ENCODE measurements at regions not wholly inside any gene's neighbourhood (a gene's known extent, or its start where the extent isn't known, plus 50 kb on each side); places are given as distances from the start of the nearest gene placed in this dataset.

DNA sequence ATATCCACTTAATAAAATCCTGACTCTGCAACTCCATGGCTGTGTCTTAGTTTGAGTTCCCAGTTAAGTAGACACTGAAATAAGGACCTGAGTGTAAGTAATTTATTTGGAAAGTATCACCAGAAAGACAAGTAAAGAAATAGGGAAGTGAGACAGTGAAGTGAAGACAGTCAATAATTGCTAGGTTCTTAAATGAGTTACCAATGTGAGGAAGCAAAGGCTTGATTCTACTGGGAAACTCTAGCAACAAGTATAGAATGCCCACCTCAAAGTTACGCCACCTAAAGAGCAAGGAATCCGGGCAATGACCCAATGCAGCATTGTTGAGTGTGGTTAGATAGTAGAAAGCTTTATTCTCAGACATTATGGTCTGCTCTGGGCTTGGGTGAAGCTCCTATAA lies 383.9 kb downstream of the TLR4 start:
- no peak for FAIRE-seq

DNA sequence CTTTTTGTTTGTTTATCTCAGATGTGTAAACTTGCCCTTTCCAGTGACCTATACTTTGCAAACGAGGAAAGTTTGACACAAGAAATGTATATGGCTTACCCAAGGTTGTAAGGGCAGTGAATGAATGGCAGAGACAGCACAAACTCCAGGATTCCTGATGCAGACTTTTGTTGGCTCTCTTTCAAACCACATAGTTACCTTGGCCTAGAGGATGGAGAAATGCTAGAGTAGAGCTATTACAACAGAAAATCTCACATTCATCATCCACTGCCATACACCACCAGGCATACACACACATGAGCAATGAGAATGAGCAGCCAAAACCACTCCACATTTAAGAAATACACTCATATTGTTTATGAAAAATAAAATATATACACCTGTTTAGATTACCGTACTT lies 387.0 kb downstream of the TLR4 start:
- FAIRE-seq = no peak

DNA sequence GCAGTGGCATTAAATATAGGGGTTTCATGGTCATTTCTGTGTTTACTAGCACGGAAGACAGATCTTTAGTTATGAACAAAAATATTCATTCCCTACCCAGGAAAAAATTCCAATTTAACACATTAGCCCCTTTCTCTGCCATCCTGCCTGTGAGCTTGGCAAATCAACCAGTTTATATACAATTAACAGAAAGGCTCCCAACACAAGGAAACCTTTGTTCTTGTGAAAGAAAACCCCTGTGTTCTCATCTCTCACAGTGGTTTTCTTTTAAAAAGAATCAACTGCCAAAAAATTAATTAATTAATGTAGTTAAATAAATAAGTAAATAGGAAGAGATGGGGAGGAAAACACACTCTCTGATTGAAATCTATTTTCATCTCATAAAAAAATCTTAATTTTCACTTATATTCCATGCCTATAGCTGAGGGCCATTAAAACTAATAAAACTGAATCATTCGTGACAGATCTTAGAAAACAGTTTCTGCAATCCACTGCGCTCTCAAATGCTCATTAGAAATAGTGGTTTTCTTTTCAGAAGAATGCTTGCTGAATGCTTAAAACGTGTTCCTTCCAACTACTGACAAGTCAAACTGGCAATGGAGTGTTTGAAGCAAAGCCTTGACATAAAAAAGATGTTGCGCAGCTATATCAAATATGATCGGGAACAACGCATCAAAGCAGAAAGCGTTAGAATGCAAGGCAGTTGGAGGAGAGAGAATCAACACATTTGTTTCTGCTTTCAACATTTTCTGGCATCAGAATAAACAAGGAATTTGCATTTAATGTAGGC lies 387.7 kb downstream of the TLR4 start:
- FAIRE-seq = no peak

DNA sequence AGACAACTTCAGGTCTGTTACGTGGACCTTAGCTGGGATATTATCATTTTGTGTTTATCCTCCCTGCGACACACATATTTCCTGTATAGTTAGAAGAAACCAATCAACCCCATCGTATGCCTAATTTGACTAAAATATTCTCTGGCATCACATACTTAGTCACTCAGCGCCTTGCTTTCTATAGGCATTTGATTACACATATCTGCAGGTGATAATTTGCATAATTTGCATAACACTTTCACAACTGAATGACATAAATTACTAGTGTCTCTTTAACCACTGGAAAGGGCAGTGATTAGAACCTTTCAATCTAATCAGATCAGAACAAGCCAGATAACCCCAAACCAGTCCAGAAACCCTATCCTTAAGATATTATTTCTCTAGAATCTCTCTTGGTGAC lies 390.2 kb downstream of the TLR4 start:
- no peak for FAIRE-seq

DNA sequence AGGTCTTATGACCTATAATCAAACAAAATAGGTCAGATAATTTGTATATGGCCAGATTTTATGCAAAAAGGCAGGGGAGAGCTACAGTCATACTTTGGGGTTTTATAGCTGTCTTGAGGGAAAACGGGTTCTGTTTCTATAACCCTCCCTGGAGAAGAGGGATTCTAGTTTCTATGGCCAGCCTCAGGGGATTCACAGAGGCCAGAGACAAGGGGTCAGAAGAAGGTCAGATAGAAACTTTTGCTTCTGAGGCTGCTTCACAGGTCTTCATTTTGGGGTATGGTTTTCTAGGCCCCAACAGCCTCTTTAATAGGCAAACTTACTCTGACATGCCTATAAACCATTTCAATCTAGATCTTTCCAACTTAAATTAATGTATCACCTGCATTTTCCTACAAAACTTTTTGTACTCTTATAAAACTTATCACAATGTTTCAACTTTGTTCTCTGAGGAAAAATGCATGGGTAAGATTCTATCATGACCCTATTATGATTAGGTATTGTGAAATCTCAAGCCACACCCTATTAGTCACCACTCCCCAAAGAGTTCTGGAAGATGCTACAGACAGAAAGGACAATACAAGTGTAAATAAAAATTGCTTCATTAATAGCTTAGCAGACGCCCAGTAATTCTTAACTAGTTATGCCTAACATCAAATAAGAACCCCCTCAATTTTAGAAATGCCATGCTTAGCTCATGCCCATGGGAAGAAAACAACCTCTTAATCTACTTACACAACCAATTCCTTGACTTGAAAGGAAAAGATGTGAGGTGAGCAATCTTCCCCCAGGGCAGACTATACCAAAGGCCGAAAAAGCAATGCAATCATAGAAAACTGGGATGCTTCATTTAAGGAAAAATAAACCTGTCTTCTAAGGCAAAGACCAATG lies 396.6 kb downstream of the TLR4 start:
- no peak for FAIRE-seq

DNA sequence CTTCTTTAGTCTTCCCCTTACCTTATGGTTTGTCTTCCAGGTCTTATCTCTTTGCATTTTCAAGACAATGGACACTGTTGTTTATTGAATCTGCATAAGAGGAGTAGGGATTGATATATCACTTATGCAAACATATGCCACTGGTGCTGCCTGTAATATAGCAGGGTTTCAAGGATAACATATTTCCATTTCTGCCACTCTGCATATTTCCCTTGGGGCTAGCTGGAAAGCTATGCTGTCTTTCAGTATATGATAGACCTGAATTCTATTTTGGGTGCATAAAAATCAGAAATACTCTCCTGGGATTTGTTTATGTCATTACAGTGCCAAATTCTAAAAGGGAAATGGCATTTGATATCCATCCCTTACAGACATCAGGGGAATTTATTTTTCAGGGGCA lies 400.2 kb downstream of the TLR4 start:
- no peak for FAIRE-seq

DNA sequence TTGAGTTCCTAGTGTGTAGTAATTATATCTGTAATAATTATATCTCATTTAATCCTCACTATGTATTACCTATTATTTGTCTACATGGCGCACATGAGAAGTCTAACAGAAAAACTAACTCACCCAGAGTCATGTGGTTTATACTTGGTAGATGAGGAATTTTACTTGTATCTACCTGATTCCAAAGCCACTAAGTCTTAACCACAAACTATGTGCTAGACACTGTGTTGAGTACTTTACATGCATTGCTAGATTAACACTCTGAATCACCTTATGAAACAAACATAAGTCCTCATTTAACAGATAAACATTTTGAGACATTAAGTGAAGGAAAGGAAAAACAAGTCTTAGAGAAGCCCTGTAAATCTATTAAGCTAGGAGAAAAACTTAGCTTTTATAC lies 404.8 kb downstream of the TLR4 start:
- FAIRE-seq = no peak

DNA sequence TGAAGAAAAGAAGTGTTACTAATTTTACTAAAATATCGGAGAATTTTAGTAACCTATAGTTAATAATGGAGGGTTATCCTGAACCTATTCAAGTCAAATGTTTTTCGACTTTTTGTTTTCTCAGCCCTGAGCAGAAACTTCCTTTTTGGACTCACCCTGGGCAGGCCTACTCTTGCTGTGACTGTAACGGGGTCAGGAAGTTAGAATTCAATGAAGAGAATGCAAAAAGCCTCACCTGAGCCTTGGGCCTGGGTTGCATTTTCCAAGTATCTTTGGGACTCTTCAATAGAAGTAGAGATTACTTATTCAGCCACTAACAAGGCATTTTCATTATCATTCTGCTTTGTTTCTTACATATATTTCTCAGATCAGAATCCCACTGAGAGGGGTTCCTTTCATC lies 405.3 kb downstream of the TLR4 start:
- no peak for FAIRE-seq

DNA sequence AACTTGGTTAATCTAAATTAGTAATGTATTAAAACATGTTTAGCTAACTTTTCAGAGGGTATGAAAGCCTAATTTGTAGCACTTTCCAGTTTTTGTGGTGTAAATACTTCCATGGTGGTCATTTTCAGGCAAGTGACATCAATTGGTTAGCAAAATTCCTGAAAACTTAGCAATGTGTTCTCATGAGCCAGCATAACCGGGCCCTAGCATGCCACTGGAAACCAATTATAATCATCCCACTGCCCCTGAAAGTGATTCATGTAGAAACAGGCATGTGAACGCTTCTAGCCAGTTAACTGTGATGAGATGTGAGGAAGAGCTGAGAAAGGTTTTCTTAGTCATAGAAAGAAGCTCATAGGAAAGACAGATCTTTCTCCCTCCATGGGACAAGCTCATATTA lies 417.2 kb downstream of the TLR4 start:
- FAIRE-seq = no peak

DNA sequence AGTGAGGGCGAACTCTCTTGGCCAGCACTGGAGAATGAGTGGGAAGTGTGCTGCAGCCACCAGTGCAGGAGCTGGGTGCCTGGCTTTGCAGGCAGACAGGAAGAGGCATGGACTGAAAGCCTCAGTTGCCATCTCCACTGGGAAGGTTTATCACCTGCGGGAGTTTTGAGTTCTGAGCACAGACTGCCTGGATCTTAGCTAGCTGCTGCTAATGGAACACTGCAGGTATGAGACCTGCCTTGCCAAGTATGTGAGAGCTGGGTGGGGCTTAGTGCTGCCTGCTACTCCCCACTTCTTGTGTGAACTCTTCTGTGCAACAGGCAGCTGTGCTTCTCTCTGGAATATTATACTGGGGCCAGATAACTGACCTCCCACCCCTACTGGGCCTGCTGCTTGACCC lies 424.1 kb downstream of the TLR4 start:
- FAIRE-seq = no peak

DNA sequence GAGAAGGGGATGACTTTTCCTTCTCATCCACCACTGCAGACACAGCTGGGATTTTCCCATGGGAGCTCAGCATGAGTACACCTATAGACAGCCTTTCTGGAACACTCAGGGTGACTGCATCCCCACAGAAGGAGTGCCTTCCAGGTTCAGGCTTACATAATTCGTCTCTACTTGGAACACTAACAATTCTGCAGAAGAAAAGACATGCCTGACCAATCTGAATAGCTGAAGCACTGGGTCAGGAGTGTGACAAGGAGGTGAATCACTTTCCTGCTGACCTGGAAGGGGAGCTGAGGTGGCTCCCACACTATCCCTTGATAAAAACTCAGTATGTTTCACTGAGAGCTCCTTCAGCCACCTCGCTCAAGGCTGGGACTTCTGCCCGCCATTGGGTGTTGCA lies 425.3 kb downstream of the TLR4 start:
- no peak for FAIRE-seq

DNA sequence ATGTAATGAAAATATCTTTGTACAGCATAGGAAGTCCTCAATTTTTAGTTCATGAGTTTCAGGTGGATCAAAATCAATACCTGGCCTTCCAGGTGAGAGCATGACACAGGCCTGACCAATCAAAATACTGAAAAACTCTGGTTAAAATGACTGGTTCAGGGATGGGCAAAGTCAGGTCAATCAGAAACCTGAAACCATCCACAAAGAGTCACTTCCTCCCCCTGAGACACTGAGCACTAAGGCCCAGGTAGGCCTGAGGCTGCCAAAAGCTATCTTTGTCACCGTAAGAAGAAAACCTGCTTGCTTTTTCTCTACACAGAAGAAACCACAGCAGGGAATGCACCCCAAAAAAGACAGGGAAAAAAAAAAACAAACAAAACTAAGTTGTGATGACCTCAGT lies 444.8 kb downstream of the TLR4 start:
- no peak for FAIRE-seq

DNA sequence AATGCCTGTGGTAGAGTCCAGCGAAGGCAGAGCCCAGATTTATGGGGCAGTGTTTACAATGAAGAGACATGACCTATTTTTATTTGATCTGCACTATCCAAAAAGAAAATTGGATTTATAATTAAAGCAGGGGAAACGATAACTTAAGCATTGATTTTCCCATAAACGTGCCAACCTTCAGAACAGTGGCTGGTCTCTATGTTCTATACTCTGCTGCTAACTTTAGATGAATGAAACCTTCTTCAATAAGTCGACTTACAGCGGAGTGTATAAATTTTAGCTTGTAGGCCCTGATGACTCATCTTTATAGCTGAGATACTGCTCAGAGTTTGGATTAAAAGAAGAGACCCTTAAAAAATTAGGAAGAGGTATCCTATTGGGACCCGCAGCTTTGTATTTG lies 452.6 kb downstream of the TLR4 start:
- no peak for FAIRE-seq

DNA sequence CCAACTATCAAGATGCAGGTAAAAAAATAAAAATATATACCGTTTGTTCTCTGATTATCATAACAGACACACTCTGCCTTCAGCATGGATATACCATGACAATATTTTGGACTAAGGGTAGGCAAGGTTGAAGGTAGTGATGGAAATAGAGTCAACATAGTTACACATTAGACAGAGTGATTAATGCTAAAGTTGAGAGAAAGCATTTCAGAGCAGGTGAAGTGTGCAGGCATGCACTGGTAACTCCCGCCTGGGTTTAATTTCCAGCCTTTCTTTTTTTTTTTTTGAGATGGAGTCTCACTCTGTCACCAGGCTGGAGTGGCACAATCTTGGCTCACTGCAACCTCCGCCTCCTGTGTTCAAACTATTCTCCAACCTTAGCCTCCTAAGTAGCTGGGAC lies 458.5 kb downstream of the TLR4 start:
- FAIRE-seq = no peak

DNA sequence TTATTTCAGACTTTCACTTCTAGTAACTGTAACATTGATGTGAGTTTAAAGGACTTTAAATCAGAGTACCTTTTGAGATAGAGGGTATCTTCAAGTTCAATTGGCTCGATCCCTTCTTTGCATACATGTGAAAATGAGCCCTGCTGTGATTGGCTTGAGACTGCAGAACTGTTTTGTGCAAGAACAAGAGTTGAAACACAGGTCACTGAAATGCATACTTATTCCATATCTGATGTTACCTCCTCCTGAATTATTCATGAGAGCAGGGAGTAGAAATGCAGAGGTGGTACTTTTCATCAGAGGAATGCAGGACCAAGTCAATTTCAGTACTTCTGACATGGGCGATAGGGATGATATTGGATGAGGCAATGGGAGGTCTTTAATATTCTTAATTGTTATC lies 459.5 kb downstream of the TLR4 start:
- no peak for FAIRE-seq

DNA sequence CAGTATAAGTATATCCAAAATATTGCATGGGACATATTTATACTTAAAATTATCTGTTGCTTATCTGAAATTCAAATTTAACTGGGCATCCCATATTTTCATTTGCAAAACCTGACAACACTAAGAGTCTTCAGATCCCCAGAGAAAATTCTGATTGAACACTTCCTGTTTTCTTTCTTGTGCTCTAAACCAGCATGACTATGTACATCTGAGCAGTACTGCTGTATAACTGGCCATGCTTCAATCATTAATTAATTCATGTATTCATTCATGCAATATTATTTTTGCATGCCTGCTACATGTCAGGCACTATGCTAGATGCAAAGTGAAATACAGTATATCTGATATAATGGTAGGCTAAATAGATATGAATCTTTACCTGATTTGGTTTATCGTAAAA lies 461.2 kb downstream of the TLR4 start:
- no peak for FAIRE-seq

DNA sequence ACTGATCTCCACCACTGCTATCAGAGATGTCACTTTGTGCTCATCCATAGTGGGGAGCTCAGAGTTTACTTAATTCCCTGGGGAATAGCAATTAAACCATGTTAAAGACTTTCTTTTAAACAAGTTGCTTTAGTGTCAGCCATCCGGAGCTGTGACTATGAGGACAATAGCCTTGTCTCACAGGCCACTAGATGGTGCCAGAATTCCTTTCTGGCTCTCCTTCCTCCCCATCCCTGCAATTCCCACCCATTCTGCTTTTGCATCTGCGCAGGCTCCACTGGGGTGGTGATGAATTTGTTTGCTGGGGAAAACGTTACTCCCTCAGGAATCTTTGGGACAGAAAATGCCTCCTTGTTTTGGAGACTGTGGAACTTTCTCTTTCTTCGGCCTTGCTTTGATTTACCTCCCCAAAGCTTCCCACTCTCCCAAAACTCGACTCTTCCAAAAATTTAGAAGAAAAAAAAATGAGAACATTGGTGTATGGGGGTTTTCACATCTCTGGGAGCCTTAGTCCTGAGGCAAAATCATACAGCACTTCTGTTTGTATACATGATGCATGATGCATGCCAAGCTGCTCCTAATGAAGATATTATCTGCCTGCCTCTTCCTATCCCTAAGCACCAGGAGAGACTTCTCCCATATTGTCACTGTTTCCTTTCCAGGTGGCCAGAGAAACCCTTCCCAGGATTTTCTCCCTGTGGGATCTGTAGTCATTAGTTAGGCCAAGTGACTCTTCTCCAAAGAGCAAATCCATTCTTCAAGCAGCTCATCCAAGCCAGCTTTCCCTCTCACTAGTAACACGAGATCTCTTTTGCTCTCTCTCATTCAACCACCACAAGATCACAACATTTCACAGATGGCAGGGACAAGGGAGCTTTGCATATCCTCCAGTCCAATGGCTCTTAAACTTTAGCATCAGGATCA lies 466.1 kb downstream of the TLR4 start:
- no peak for FAIRE-seq

DNA sequence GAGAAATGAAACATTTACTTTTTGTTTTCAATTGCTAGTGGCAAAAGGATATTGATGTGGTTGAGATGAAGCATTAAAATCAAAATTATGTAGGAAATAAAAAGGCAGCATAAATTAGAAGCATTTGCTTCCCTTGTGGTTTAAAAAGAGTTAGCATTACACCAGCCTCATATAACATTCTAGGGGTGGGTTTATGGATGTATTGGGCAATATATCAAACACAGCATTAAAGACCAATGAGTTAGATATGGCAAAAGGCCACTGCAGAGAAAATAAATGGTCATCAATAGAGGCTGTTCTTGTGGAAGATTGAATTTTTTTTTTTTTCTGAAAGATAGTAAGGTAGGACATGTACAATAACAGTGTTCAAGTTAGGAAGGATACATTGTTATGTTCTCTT lies 473.0 kb downstream of the TLR4 start:
- FAIRE-seq = no peak

DNA sequence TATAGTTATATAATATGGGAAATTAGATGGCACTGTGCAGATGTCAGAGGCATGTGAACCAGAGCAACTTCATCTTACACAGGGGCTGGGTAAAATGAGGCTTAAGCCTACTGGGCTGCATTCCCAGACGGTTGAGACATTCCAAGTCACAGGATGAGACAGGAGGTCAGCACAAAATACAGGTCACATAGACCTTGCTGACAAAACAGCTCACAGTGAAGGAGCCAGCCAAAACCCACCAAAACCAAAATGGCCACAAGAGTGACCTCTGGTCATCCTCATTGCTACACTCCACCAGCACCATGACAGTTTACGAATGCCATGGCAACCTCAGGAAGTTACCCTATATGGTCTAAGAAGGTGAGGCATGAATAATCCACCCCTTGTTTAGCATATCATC lies 479.4 kb downstream of the TLR4 start:
- no peak for FAIRE-seq

DNA sequence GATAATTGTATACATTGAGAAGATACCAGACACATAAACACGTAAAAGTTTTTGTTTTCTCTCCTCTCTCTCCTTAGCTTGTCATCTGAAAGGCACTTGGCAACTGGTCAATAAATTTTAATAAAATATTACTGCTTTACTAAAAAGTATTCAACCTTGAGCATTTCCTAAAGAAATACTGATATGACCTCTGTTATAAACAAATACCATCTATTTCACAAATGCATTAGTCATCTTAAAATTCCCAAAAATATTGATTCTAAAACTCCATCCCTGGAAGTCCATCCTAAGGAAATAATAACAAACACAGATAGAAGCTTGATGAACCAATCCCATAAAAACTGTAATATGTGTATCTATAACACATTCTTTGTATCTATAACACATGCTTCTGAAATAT lies 483.2 kb downstream of the TLR4 start:
- FAIRE-seq = no peak

DNA sequence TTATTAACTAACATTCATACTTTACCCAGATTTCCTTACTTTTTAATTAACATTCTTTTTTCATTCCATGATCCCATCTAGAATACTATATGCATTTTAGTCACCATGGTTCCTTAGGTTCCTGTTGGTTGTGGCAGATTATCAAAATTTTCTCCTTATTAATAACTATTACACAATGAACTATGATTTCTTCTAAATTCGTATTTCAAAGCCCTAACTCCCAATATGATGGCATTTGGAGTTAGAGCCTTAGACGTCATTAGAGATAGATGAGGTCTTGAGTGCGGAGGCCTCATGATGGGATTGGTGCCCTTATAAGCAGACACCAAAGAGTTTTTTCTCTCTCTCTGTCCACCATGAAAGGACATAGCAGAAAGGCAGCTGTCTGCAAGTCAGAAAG lies 485.4 kb downstream of the TLR4 start:
- FAIRE-seq = no peak

DNA sequence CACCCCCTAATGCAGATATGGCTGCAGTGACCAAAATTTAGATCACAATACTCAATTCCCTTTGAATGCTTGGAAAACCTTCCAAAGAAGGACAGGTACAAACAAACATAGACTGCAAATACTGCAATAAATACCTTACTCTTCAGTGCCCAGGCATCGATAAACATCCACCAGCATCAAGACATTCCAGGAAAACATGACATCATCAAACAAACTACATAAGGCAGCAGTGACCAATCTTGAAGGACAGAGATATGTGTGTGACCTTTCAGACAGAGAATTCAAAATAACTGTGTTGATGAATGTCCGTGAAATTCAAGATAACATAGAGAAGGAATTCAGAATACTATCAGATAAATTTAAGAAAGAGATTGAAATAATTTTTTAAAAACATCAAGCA lies 488.6 kb downstream of the TLR4 start:
- FAIRE-seq = no peak

DNA sequence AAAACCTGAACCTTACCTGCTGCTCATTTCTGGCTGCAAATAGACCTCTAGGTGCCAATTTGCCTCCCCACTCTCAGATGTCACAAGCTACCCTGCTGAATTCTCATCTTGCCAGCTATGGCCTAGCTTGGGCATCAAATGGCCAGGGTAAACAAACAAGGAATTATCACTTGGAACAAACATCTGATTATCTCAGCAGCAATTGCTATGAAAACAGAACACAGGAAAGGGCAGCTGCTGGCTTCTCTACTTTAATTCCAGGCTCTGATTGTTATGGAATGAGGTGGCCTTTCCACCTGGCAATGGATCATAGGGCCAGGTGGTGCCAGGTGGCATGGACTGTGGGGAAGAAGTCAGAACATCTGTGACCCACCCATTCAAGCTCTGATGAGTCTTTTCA lies 505.1 kb downstream of the TLR4 start:
- no peak for FAIRE-seq
